ENCODE measurements at regions not wholly inside any gene's neighbourhood (a gene's known extent, or its start where the extent isn't known, plus 50 kb on each side); places are given as distances from the start of the nearest gene placed in this dataset.
A peak's percentile ranks its signal among the peaks of the same experiment; 100 is the strongest.

DNA sequence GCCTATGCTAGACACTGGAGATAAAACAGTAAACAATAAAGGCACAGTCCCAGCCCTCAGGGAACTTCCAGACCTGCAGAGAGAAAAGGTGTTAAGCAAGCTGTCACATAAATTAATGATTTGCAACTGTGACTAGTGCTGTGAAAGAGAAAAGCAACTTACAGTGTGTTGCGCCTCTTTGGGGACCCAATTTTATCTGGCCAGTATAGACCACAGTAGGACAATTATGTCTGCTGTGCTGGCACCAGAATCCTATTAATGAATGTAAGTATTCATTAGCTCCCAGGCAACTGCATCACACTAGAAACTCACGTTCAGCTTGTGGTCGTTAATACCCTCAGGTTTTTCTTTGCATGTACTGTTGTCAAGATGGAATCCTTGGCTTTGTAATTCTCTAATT is 55.3 kb upstream of the CHST9 start (continued):
- TF ChIP-seq BCL3 (IDR thresholded peaks at IDR 0.05; ENCODE audit: borderline replicate concordance, insufficient read depth, low read depth, low read length, poor library complexity, severe bottlenecking) (no peak), ZNF24 (IDR thresholded peaks at IDR 0.05) (0 out of 2 replicates have a peak, but pooled peaks have one; percentile 51), ASH2L (IDR thresholded peaks at IDR 0.05; ENCODE audit: borderline replicate concordance, low read depth) (no peak), TCF3 (IDR thresholded peaks at IDR 0.05; ENCODE audit: borderline replicate concordance, insufficient read depth, low read depth, low read length) (no peak), KLF5 (IDR thresholded peaks at IDR 0.05; ENCODE audit: partially characterized antibody) (no peak), ZNF274 (IDR thresholded peaks at IDR 0.05; ENCODE audit: insufficient read depth, insufficient read length) (no peak), FOXM1 (IDR thresholded peaks at IDR 0.05; ENCODE audit: low read depth, low read length) (no peak), NFXL1 (IDR thresholded peaks at IDR 0.05; ENCODE audit: borderline replicate concordance) (no peak), USF1 (IDR thresholded peaks at IDR 0.05; ENCODE audit: borderline replicate concordance, extremely low read length, insufficient read depth, low read depth, low read length) (no peak), IKZF2 (IDR thresholded peaks at IDR 0.05) (peak; percentile 29 to 67; a peak in 2 of 4 replicates), BACH1 (IDR thresholded peaks at IDR 0.05; ENCODE audit: borderline replicate concordance) (no peak; the same call in 1 of the 2 replicates), EP300 (IDR thresholded peaks at IDR 0.05; ENCODE audit: borderline replicate concordance in 1 of 2, control insufficient read depth in 1 of 2, low read depth in 2 of 2, low read length in 2 of 2) (peak in 1 of 2 experiments; percentile 10; a peak in 1 of 4 replicates), CHD4 (IDR thresholded peaks at IDR 0.05) (no peak), MEF2A (IDR thresholded peaks at IDR 0.05; ENCODE audit: insufficient read depth, low read depth, low read length) (no peak), BCL11A (IDR thresholded peaks at IDR 0.05; ENCODE audit: low read depth, low read length) (peak; percentile 11; the same call in 1 of the 2 replicates), TCF7 (IDR thresholded peaks at IDR 0.05; ENCODE audit: borderline replicate concordance) (no peak), HDGF (IDR thresholded peaks at IDR 0.05) (no peak), CTCF (IDR thresholded peaks at IDR 0.05 in 2 of 3, conservative IDR thresholded peaks at IDR 0.05 in 1 of 3; ENCODE audit: control insufficient read depth in 2 of 3, extremely low read depth in 1 of 3, insufficient read depth in 1 of 3, low read depth in 3 of 3, low read length in 3 of 3) (no peak), ZZZ3 (IDR thresholded peaks at IDR 0.05; ENCODE audit: control insufficient read depth, insufficient read length, low read depth) (no peak), WRNIP1 (IDR thresholded peaks at IDR 0.05; ENCODE audit: borderline replicate concordance, low read depth, low read length) (no peak), HCFC1 (IDR thresholded peaks at IDR 0.05; ENCODE audit: low read length) (no peak), CBFB (IDR thresholded peaks at IDR 0.05; ENCODE audit: low read depth) (no peak), SMARCA5 (IDR thresholded peaks at IDR 0.05) (no peak)
- TF ChIP-seq, protein P1, sequence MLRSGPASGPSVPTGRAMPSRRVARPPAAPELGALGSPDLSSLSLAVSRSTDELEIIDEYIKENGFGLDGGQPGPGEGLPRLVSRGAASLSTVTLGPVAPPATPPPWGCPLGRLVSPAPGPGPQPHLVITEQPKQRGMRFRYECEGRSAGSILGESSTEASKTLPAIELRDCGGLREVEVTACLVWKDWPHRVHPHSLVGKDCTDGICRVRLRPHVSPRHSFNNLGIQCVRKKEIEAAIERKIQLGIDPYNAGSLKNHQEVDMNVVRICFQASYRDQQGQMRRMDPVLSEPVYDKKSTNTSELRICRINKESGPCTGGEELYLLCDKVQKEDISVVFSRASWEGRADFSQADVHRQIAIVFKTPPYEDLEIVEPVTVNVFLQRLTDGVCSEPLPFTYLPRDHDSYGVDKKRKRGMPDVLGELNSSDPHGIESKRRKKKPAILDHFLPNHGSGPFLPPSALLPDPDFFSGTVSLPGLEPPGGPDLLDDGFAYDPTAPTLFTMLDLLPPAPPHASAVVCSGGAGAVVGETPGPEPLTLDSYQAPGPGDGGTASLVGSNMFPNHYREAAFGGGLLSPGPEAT (IDR thresholded peaks at IDR 0.05; ENCODE audit: low read depth) = peak; percentile 71; the same call in 1 of the 2 replicates
- TF ChIP-seq, protein P2, sequence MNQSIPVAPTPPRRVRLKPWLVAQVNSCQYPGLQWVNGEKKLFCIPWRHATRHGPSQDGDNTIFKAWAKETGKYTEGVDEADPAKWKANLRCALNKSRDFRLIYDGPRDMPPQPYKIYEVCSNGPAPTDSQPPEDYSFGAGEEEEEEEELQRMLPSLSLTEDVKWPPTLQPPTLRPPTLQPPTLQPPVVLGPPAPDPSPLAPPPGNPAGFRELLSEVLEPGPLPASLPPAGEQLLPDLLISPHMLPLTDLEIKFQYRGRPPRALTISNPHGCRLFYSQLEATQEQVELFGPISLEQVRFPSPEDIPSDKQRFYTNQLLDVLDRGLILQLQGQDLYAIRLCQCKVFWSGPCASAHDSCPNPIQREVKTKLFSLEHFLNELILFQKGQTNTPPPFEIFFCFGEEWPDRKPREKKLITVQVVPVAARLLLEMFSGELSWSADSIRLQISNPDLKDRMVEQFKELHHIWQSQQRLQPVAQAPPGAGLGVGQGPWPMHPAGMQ (IDR thresholded peaks at IDR 0.05; ENCODE audit: borderline replicate concordance) = no peak

Measured in GM12878 (cell line).